ENCODE measurements at regions not wholly inside any gene's neighbourhood (a gene's known extent, or its start where the extent isn't known, plus 50 kb on each side); places are given as distances from the start of the nearest gene placed in this dataset.
"Not testable (repeated sequence)": the region's sequence is repeated elsewhere in the genome, so short reads cannot be mapped to it uniquely, and the experiment has no call there.

DNA sequence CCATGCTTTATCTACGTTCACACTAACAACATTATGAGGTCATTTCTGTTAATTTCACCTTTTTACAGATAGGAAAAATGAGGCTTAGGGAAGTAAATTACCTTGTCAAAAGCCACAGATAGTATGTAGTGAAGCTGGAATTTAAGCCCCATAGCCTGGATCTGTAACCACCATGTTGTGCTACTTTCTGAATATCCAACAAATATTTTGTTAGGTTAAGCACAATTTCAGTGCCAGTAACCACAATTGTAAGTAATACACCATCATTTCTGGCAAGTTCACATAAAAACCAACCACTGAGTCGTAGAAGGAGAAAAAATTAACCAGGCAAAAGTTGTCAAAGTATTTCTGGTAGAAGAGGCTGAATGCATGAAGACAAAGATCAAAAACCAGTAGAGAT is 593.1 kb upstream of the CAMK1G start:
- no peak overlapping the region for H3K4me3 ChIP-seq
- intact Hi-C loops (cut with DNase I), result no loop called here
- peaks cover 0 to 3% of the 10 kb centered on the region in 2 donors for H3K9me3 ChIP-seq
- peaks cover 0 to 11% of the 10 kb centered on the region in 2 donors for H3K4me1 ChIP-seq
- no peak overlapping the region for H3K27ac ChIP-seq
- DNase-seq, result no peak
- H3K27me3 ChIP-seq, result no peaks in the 10 kb centered on the region
- TF ChIP-seq, protein P1, sequence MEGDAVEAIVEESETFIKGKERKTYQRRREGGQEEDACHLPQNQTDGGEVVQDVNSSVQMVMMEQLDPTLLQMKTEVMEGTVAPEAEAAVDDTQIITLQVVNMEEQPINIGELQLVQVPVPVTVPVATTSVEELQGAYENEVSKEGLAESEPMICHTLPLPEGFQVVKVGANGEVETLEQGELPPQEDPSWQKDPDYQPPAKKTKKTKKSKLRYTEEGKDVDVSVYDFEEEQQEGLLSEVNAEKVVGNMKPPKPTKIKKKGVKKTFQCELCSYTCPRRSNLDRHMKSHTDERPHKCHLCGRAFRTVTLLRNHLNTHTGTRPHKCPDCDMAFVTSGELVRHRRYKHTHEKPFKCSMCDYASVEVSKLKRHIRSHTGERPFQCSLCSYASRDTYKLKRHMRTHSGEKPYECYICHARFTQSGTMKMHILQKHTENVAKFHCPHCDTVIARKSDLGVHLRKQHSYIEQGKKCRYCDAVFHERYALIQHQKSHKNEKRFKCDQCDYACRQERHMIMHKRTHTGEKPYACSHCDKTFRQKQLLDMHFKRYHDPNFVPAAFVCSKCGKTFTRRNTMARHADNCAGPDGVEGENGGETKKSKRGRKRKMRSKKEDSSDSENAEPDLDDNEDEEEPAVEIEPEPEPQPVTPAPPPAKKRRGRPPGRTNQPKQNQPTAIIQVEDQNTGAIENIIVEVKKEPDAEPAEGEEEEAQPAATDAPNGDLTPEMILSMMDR (IDR thresholded peaks at IDR 0.05), result no peak
- no peaks in the 10 kb centered on the region for H3K36me3 ChIP-seq
- no peak for ATAC-seq

DNA sequence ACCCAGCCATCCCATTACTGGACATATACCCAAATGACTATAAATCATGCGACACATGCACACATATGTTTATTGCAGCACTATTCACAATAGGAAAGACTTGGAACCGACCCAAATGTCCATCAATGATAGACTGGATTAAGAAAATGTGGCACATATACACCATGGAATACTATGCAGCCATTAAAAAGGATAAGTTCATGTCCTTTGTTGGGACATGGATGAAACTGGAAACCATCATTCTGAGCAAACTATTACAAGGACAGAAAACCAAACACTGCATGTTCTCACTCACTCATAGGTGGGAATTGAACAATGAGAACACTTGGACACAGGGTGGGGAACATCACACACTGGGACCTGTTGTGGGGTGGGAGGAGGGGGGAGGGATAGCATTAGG is 586.5 kb upstream of the CAMK1G start:
- H3K9me3 ChIP-seq; intact Hi-C loops (cut with DNase I); H3K36me3 ChIP-seq: not testable (repeated sequence)

DNA sequence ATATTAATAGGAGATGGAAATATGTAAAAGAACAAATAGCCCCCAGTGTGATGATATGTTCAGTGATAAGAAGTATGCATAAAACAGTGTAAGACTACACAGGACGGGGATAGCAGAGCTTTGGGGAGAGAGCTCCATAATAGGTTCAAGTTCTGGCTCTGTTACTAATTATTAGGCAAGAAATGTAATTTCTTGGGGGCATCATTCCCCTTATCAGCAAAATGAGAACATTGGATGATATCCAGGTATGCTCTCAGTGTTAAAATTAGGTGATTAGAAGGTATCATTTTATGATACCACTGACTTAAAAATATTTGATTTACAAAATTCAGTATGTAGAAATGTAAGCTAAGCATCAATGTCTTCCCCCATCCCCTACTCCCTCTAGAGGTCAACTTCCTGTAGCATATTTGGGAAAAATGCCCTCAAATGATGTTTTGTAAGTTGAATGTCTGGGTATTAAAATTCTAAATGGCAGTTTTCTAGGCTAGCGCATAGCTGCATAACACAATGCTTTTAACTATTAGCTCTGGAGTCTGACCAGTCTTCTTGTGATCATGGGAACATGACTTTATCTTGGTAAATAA is 585.7 kb upstream of the CAMK1G start:
- Histone ChIP-seq H3K36me3 (no peaks in the 10 kb centered on the region), H3K4me1 (no peaks in the 10 kb centered on the region), H3K27ac (no peak overlapping the region), H3K4me3 (no peak overlapping the region), H3K9me3 (peaks cover 0 to 3% of the 10 kb centered on the region in 2 donors), H3K27me3 (no peaks in the 10 kb centered on the region)
- DNase-seq, result peak in 1 of 4 donors; percentile 15
- TF ChIP-seq, protein P1 (IDR thresholded peaks at IDR 0.05), result peak in 1 of 2 donors; percentile 17
- intact Hi-C loops (cut with DNase I), result no loop called here
- ATAC-seq, result no peak

More for the DNA sequence above, 586.5 kb upstream of the CAMK1G start:
- H3K4me1 ChIP-seq, H3K27me3 ChIP-seq, H3K4me3 ChIP-seq, ATAC-seq, H3K27ac ChIP-seq, DNase-seq: not testable (repeated sequence)

DNA sequence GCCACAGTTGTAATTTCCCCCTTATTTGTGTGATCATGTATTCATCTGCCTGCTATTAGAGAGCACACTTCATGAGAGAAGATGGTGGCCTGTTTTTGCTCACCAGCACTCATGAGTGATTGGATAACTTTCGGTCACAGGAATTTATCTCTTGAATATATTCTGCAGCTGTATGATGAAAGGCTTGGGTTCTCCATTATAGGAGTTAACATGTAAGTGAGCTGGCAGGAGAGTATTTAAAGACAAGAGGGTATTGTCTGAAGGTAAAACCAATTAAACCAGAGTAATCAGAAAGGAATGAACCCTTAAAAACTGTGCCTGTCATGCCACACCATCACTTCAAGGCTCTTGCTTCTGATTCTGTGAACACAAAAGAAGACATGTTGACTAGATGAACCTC is 574.9 kb upstream of the CAMK1G start:
- ATAC-seq, result no peak
- Histone ChIP-seq H3K4me1 (no peaks in the 10 kb centered on the region), H3K4me3 (no peak overlapping the region), H3K36me3 (no peaks in the 10 kb centered on the region), H3K9me3 (no peaks in the 10 kb centered on the region), H3K27me3 (no peaks in the 10 kb centered on the region), H3K27ac (no peak overlapping the region)
- TF ChIP-seq, protein P1 (IDR thresholded peaks at IDR 0.05), result no peak
- intact Hi-C loops (cut with DNase I), result no loop called here
- no peak for DNase-seq

DNA sequence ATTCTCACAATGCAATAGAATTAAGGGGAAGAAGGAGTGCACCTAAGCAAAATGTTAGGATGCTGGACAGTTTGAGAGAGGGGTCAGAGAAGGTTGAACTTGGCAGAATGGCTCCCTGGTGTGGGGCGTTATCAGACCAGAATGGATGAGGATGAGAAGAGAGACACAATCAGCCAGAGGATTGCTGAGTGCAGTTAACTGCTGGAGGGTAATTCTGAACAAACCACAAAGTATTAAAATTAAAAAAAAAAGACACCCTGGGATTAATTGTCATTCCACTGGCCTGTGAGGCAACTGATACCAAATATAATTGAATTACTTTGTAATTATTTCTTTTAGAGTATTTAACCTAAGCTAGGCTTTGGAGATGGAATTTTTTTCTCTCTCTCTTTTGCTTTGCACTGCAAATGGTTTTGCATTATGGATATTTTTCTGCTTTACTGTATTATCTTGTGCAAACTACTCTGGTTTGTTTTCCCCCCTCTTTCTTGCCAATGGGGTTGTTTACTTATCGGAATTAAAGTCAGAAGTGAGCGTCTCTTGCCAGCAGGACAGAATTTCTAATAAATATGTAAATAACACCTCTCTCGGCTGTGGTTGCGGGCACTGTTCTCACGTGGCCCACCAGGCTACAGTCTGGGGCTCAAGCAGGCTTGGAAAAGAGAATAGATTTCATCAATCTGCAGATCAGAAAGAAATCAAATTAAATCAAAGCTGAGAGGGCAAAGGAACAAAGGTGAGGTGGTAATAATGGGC is 572.9 kb upstream of the CAMK1G start:
- no peak for ATAC-seq
- no peaks in the 10 kb centered on the region for H3K4me1 ChIP-seq
- H3K9me3 ChIP-seq, result no peaks in the 10 kb centered on the region

More for the DNA sequence above, 572.9 kb upstream of the CAMK1G start:
- Histone ChIP-seq H3K27me3 (no peaks in the 10 kb centered on the region), H3K4me3 (no peak overlapping the region), H3K36me3 (no peaks in the 10 kb centered on the region), H3K27ac (no peak overlapping the region)
- intact Hi-C loops (cut with DNase I), result no loop called here
- TF ChIP-seq, protein P1 (IDR thresholded peaks at IDR 0.05), result no peak
- DNase-seq, result no peak

All from left lung (tissue), 4 donors.